ENCODE measurements at regions not wholly inside any gene's neighbourhood (a gene's known extent, or its start where the extent isn't known, plus 50 kb on each side); places are given as distances from the start of the nearest gene placed in this dataset.
"Not testable (repeated sequence)": the region's sequence is repeated elsewhere in the genome, so short reads cannot be mapped to it uniquely, and the experiment has no call there.

DNA sequence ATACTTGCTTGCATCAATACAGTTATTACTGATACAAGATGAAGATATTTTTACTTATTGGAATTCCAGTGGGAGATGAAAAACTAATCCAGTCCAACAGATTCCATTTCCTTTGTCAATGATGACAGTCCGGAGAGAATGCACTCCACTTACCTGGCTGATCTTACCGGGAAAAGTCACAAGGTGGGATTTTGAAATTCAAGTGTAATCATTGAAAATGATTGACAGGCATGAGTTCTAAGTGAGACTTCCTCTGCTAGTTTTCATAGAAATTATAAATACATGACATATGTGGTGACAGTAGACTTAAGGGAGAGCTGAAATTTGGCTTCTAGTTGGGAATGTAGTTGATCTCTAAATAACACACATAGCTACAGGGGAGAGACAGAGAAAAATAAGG lies 859.9 kb downstream of the FAT4 start:
- no peak overlapping the region for H3K4me2 ChIP-seq (ENCODE audit: low read length)
- H3K27me3 ChIP-seq (ENCODE audit: control insufficient read depth, insufficient read depth, low read length), result no peaks in the 10 kb centered on the region
- no peaks in the 10 kb centered on the region for H3K4me1 ChIP-seq (ENCODE audit: control insufficient read depth, insufficient read depth, low read length)
- no peaks in the 10 kb centered on the region for H3K36me3 ChIP-seq (ENCODE audit: insufficient read depth, low read length)
- no peak overlapping the region for H3K9ac ChIP-seq (ENCODE audit: low read depth, low read length)
- H3K9me3 ChIP-seq (replicated peaks; ENCODE audit: low read length), result no peaks in the 10 kb centered on the region
- no peak overlapping the region for H3K4me3 ChIP-seq (ENCODE audit: low read length)

DNA sequence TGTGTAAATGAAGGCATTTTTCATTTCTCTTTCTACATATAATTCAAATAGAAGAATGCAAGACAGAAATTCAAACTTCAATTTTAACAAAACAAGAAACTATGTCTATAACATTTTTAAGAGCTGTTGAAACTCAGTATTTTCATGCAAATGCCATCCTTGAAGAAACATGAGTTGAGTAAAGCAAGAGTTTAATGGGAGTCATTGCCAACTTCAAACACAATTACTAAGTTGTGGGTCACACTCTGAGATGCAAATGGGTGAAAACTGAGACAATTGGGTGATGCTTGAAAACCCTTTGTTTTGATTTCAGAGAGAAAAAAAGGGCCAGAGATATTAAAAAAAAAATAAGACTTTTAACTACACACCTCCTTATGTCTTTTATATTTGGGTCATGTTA lies 865.9 kb downstream of the FAT4 start:
- Histone ChIP-seq H3K9ac (ENCODE audit: low read depth, low read length) (no peak overlapping the region), H3K36me3 (ENCODE audit: insufficient read depth, low read length) (no peaks in the 10 kb centered on the region), H3K27me3 (ENCODE audit: control insufficient read depth, insufficient read depth, low read length) (no peaks in the 10 kb centered on the region), H3K4me3 (ENCODE audit: low read length) (no peak overlapping the region), H3K4me1 (ENCODE audit: control insufficient read depth, insufficient read depth, low read length) (no peaks in the 10 kb centered on the region), H3K4me2 (ENCODE audit: low read length) (no peak overlapping the region), H3K9me3 (replicated peaks; ENCODE audit: low read length) (no peaks in the 10 kb centered on the region)

DNA sequence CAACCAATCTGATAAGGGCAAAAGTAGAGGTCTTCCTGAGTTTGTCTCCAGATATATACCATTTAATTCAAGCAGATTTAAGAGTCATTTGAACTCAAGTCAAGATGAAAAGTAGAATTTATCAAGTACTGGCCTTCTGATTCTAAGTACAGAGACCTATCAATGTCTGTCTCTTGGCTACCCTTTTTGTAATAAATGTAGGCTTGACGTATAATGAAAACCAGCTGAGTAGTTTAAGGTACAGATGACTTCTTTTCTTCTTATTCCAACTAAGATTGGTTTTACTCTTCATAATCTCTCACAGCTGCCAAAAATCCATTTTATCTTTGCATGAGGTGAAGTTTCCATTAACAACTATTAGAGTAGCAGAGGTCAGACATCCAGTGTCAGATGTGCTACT lies 867.6 kb downstream of the FAT4 start:
- no peaks in the 10 kb centered on the region for H3K36me3 ChIP-seq (ENCODE audit: insufficient read depth, low read length)
- no peak overlapping the region for H3K4me2 ChIP-seq (ENCODE audit: low read length)
- H3K9me3 ChIP-seq (replicated peaks; ENCODE audit: low read length), result no peaks in the 10 kb centered on the region
- H3K4me3 ChIP-seq (ENCODE audit: low read length), result no peak overlapping the region
- H3K27me3 ChIP-seq (ENCODE audit: control insufficient read depth, insufficient read depth, low read length), result no peaks in the 10 kb centered on the region
- H3K4me1 ChIP-seq (ENCODE audit: control insufficient read depth, insufficient read depth, low read length), result no peaks in the 10 kb centered on the region
- H3K9ac ChIP-seq (ENCODE audit: low read depth, low read length), result no peak overlapping the region

DNA sequence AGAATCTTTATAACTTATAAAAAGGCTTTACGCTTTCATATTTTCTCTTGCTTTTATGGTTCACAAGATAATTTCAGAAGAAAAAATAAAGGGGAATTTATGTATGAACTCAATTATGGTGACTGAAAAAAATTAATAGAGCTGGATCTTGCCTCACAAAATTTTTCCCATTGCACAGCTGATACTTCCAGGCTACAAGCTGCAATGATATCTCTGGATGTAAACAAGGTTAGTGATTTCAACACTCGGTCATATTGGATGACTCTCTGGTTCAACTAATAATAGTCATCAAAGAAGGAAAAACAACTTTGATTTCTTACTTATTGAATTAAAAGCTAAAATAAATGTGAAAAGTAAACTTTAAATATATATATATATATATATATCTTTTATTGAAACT lies 868.0 kb downstream of the FAT4 start:
- H3K9ac ChIP-seq (ENCODE audit: low read depth, low read length), result no peak overlapping the region
- H3K4me1 ChIP-seq (ENCODE audit: control insufficient read depth, insufficient read depth, low read length), result no peaks in the 10 kb centered on the region
- H3K36me3 ChIP-seq (ENCODE audit: insufficient read depth, low read length), result no peaks in the 10 kb centered on the region
- no peaks in the 10 kb centered on the region for H3K9me3 ChIP-seq (replicated peaks; ENCODE audit: low read length)
- no peaks in the 10 kb centered on the region for H3K27me3 ChIP-seq (ENCODE audit: control insufficient read depth, insufficient read depth, low read length)
- H3K4me2 ChIP-seq (ENCODE audit: low read length), result no peak overlapping the region
- no peak overlapping the region for H3K4me3 ChIP-seq (ENCODE audit: low read length)

DNA sequence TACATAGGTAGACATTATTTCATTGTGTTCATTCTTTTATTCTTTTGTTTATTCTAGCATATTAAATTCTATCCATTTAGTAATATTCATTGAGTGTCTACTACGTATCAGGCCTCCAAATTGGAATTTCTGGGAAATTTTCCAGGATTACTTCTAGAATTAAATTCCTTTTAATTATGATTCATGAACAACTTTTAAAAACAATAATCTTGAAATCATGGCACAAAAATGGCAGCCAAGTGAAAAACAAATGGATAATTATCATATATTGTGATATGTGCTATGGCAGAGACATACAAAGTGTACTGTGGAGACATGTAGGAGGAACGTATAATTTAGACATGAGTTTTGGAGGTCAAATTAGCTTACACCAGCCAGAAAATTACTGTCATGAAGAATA lies 868.5 kb downstream of the FAT4 start:
- Histone ChIP-seq H3K4me2 (ENCODE audit: low read length) (no peak overlapping the region), H3K9me3 (replicated peaks; ENCODE audit: low read length) (no peaks in the 10 kb centered on the region), H3K4me3 (ENCODE audit: low read length) (no peak overlapping the region), H3K27me3 (ENCODE audit: control insufficient read depth, insufficient read depth, low read length) (no peaks in the 10 kb centered on the region), H3K4me1 (ENCODE audit: control insufficient read depth, insufficient read depth, low read length) (no peaks in the 10 kb centered on the region), H3K9ac (ENCODE audit: low read depth, low read length) (no peak overlapping the region), H3K36me3 (ENCODE audit: insufficient read depth, low read length) (no peaks in the 10 kb centered on the region)

DNA sequence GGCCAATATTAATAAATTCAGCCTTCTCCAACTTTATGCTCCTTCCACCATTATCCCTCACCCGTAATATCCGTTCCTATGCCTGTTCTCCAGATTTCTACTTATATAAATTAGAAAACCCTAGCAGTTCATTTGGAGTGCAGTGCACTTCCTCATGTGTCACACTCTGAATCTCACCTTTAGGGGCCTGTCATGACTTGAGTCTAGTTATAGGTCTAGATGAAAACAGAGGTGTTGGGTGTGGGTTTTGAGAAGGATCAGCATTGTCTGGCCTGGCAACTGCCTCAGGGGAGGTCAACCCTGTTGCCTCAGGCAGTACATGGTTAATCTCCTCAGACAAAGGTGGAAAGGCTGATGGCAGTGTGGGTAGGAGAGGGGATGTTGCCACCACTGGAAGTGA lies 876.8 kb downstream of the FAT4 start:
- no peaks in the 10 kb centered on the region for H3K9me3 ChIP-seq (replicated peaks; ENCODE audit: low read length)
- H3K9ac ChIP-seq (ENCODE audit: low read depth, low read length), result no peak overlapping the region
- no peaks in the 10 kb centered on the region for H3K4me1 ChIP-seq (ENCODE audit: control insufficient read depth, insufficient read depth, low read length)
- no peak overlapping the region for H3K4me3 ChIP-seq (ENCODE audit: low read length)
- H3K36me3 ChIP-seq (ENCODE audit: insufficient read depth, low read length), result no peaks in the 10 kb centered on the region
- H3K27me3 ChIP-seq (ENCODE audit: control insufficient read depth, insufficient read depth, low read length), result no peaks in the 10 kb centered on the region
- no peak overlapping the region for H3K4me2 ChIP-seq (ENCODE audit: low read length)

DNA sequence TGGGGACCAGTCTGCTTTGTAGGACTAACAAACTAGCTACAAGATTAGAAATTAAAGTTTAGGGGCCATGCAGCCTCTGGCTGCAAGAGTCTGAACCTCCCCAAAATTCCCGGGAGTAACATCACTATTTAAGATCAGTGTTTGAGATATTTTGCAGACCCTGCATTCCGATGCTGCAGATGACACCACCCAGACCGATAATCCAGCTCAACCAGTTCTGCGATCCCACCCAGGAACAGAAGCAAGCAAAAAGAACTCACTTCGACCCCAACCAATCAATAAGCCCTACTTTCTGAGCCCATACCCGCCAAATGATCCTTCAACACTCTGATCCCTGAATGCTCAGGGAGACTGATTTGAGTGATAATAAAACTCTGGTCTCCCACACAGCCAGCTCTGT lies 877.8 kb downstream of the FAT4 start:
- no peaks in the 10 kb centered on the region for H3K27me3 ChIP-seq (ENCODE audit: control insufficient read depth, insufficient read depth, low read length)
- no peak overlapping the region for H3K9ac ChIP-seq (ENCODE audit: low read depth, low read length)
- no peaks in the 10 kb centered on the region for H3K4me1 ChIP-seq (ENCODE audit: control insufficient read depth, insufficient read depth, low read length)
- H3K36me3 ChIP-seq (ENCODE audit: insufficient read depth, low read length), result no peaks in the 10 kb centered on the region
- no peak overlapping the region for H3K4me3 ChIP-seq (ENCODE audit: low read length)
- H3K4me2 ChIP-seq (ENCODE audit: low read length), result no peak overlapping the region
- no peaks in the 10 kb centered on the region for H3K9me3 ChIP-seq (replicated peaks; ENCODE audit: low read length)

DNA sequence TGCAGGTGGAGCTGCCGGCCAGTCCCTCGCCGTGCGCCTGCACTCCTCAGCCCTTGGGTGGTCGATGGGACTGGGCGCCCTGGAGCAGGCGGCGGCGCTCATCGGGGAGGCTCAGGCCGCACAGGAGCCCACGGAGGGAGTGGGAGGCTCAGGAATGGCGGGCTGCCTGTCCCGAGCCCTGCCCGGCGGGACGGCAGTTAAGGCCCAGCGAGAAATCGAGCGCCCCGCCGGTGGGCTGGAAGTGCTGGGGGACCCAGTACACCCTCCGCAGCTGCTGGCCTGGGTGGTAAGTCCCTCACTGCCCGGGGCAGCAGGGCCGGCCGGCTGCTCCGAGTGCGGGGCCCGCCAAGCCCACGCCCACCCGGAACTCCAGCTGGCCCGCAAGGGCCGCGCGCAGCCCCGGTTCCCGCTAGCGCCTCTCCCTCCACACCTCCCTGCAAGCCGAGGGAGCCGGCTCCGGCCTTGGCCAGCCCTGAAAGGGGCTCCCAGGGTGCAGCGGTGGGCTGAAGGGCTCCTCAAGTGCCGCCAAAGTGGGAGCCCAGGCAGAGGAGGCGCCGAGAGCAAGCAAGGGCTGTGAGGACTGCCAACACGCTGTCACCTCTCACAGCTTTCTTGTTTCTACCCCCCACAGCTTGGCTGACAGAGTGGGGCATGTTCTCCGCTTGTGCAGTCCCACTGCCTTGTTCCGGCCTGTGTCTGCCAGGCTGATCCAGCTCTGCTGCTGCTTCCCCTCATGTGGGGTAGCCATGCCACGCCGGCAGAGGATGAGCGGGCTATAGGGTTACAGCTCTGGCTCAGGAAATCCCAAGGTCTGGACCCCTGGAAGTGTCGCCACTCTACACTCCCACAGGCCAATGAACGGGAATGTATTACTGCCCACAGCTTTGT lies 886.7 kb downstream of the FAT4 start:
- not testable (repeated sequence) for H3K9me3 ChIP-seq (replicated peaks; ENCODE audit: low read length); H3K4me2 ChIP-seq (ENCODE audit: low read length); H3K9ac ChIP-seq (ENCODE audit: low read depth, low read length); H3K36me3 ChIP-seq (ENCODE audit: insufficient read depth, low read length); H3K27me3 ChIP-seq (ENCODE audit: control insufficient read depth, insufficient read depth, low read length); H3K4me1 ChIP-seq (ENCODE audit: control insufficient read depth, insufficient read depth, low read length); H3K4me3 ChIP-seq (ENCODE audit: low read length)

DNA sequence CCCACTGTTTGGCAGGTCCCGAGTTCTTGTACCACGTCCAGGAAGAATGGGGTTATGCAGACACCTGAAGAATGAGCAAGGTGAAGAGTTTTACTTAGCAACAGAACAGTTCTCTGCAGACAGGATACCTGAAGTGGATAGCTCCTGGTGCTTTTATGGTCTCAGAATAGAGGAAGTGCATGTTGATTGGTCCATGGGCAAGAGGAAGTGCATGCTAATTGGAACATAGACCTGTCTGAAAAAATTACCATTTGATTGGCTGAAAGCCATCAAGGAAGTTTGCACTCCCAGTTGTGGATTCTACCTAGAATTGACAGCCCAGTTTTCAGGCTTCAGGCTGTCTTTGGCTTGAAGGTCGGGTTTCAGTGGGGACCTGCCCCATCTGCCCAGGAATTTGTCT lies 887.5 kb downstream of the FAT4 start:
- H3K9ac ChIP-seq (ENCODE audit: low read depth, low read length), result no peak overlapping the region
- H3K9me3 ChIP-seq (replicated peaks; ENCODE audit: low read length), result no peaks in the 10 kb centered on the region
- H3K27me3 ChIP-seq (ENCODE audit: control insufficient read depth, insufficient read depth, low read length), result no peaks in the 10 kb centered on the region
- no peaks in the 10 kb centered on the region for H3K36me3 ChIP-seq (ENCODE audit: insufficient read depth, low read length)
- H3K4me1 ChIP-seq (ENCODE audit: control insufficient read depth, insufficient read depth, low read length), result no peaks in the 10 kb centered on the region
- H3K4me2 ChIP-seq (ENCODE audit: low read length), result no peak overlapping the region
- no peak overlapping the region for H3K4me3 ChIP-seq (ENCODE audit: low read length)

DNA sequence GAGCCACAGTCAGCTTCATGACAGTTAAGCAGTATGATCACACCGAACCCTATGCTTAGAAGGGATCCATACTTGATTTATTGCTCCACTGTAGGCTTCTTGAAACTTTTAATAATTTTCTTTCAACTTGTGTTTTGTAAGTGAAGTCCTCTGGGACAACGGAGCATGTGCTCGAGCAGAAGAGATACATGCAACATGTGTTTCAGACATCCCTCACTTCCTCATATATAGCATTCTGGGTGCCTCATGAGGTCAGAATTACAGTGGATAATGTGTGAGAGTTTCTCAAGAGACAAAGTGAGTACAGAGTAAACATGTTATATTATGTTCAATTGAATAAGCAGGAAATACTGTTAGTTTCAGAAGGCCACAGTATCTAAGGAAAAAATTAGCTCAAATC lies 893.2 kb downstream of the FAT4 start:
- Histone ChIP-seq H3K27me3 (ENCODE audit: control insufficient read depth, insufficient read depth, low read length) (no peaks in the 10 kb centered on the region), H3K9ac (ENCODE audit: low read depth, low read length) (no peak overlapping the region), H3K4me2 (ENCODE audit: low read length) (no peak overlapping the region), H3K9me3 (replicated peaks; ENCODE audit: low read length) (no peaks in the 10 kb centered on the region), H3K4me3 (ENCODE audit: low read length) (no peak overlapping the region), H3K36me3 (ENCODE audit: insufficient read depth, low read length) (no peaks in the 10 kb centered on the region), H3K4me1 (ENCODE audit: control insufficient read depth, insufficient read depth, low read length) (no peaks in the 10 kb centered on the region)

DNA sequence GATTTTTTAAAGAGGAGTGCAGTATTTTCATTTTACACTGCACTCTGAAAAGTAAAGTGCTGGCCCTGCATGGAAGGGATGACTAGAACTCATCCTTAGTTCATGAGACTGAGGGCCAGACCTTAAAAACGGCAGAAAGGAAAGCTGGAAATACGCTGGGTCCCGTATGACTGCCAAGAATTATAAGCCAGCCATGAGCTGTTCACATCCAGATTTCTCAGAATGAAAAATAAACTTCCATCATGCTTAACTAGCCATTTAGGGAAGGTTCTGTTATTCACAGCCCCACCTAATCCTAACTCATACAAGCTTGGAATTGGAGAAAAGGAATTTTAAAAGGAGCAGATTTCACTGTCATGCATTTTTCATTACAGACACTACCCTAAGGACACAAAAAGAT lies 894.4 kb downstream of the FAT4 start:
- no peak overlapping the region for H3K4me2 ChIP-seq (ENCODE audit: low read length)
- H3K9ac ChIP-seq (ENCODE audit: low read depth, low read length), result no peak overlapping the region
- no peaks in the 10 kb centered on the region for H3K36me3 ChIP-seq (ENCODE audit: insufficient read depth, low read length)
- no peak overlapping the region for H3K4me3 ChIP-seq (ENCODE audit: low read length)
- no peaks in the 10 kb centered on the region for H3K9me3 ChIP-seq (replicated peaks; ENCODE audit: low read length)
- H3K4me1 ChIP-seq (ENCODE audit: control insufficient read depth, insufficient read depth, low read length), result no peaks in the 10 kb centered on the region
- no peaks in the 10 kb centered on the region for H3K27me3 ChIP-seq (ENCODE audit: control insufficient read depth, insufficient read depth, low read length)

DNA sequence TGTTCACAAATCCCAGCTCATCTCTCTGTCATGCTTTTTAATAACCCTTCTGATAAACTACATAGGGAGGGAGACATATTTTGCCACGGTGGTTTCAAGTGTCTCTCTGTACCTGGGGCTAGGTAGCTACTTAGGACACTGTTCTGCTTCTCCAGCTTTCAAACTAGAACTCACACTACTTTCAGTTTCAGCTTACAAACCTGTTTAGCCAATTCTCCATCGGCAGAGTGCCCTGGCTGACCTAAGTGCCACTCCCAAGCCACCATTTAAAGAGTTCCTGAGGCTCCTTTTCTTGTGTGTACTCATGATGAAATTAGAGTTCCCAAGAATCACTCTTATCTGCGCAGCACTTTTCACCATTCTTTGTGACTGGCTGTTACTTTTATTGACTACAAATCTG lies 899.2 kb downstream of the FAT4 start:
- no peak overlapping the region for H3K4me2 ChIP-seq (ENCODE audit: low read length)
- H3K4me1 ChIP-seq (ENCODE audit: control insufficient read depth, insufficient read depth, low read length), result no peaks in the 10 kb centered on the region
- H3K4me3 ChIP-seq (ENCODE audit: low read length), result no peak overlapping the region
- no peaks in the 10 kb centered on the region for H3K36me3 ChIP-seq (ENCODE audit: insufficient read depth, low read length)
- no peaks in the 10 kb centered on the region for H3K27me3 ChIP-seq (ENCODE audit: control insufficient read depth, insufficient read depth, low read length)
- no peaks in the 10 kb centered on the region for H3K9me3 ChIP-seq (replicated peaks; ENCODE audit: low read length)
- no peak overlapping the region for H3K9ac ChIP-seq (ENCODE audit: low read depth, low read length)

All from skeletal muscle satellite cell (primary cell).